GM12878 (cell line): ENCODE measurements at regions not wholly inside any gene's neighbourhood (a gene's known extent, or its start where the extent isn't known, plus 50 kb on each side); places are given as distances from the start of the nearest gene placed in this dataset.

Source experiments
- ATF3 ChIP-seq: IDR thresholded peaks from 2 replicates; pipeline ENCODE4 v1.6.1; 2011; ENCODE audit warnings: low read depth, mild to moderate bottlenecking, low read length, moderate library complexity, borderline replicate concordance; ENCODE audit errors: extremely low read depth
- CEBPB ChIP-seq, 2 experiments: fragments of 150-350 bp in 1 of 2; IDR thresholded peaks; 2 replicates each; pipeline ENCODE4 v1.6.1; 2012 to 2014; ENCODE audit warnings: low read depth in 2 of 2, low read length in 2 of 2, borderline replicate concordance in 1 of 2, inconsistent platforms in 1 of 2
- CTCF ChIP-seq, 3 experiments: IDR thresholded peaks in 2 of 3; conservative IDR thresholded peaks in 1 of 3; 2 replicates each; pipeline ENCODE4 v1.5.1; 2011; ENCODE audit warnings: low read depth in 3 of 3, low read length in 3 of 3, mild to moderate bottlenecking in 3 of 3, control low read depth in 2 of 3, moderate library complexity in 2 of 3, inconsistent platforms in 1 of 3, mixed read lengths in 1 of 3; ENCODE audit not compliant: control insufficient read depth in 2 of 3, insufficient read depth in 1 of 3; ENCODE audit errors: extremely low read depth in 1 of 3
- EZH2 ChIP-seq: IDR thresholded peaks from 2 replicates; pipeline ENCODE4 v1.6.1; 2012; ENCODE audit warnings: low read depth, mild to moderate bottlenecking, control low read depth, inconsistent platforms, low read length, borderline replicate concordance; ENCODE audit not compliant: control insufficient read depth
- NR2C1 ChIP-seq: fragments of 450-650 bp; IDR thresholded peaks from 2 replicates; pipeline ENCODE4 v1.6.1; 2017; ENCODE audit warnings: antibody characterized with exemption, mild to moderate bottlenecking, moderate library complexity
- POLR2AphosphoS5 ChIP-seq: IDR thresholded peaks from 2 replicates; pipeline ENCODE4 v1.6.1; 2011; ENCODE audit warnings: mild to moderate bottlenecking, low read length, inconsistent platforms
- RAD21 ChIP-seq: IDR thresholded peaks from 2 replicates; pipeline ENCODE4 v1.6.1; 2011; ENCODE audit warnings: mild to moderate bottlenecking, low read depth, low read length, moderate library complexity; ENCODE audit not compliant: insufficient read depth
- RCOR1 ChIP-seq: conservative IDR thresholded peaks from 2 replicates; pipeline ENCODE4 v1.6.1; 2012; ENCODE audit warnings: low read depth, low read length, improper control_type of control experiment
- SREBF1 ChIP-seq: IDR thresholded peaks from 2 replicates; pipeline ENCODE4 v1.6.1; 2012; ENCODE audit warnings: mild to moderate bottlenecking, low read length
- ZNF274 ChIP-seq: IDR thresholded peaks from one replicate; pipeline ENCODE4 v1.8.0; 2011; ENCODE audit not compliant: insufficient read length, insufficient read depth

GRCh38 chr14:40920380-40920779, 686.3 kb upstream of the LRFN5 start:
- TF ChIP-seq EZH2 = no peak
- TF ChIP-seq RAD21 = no peak
- TF ChIP-seq ATF3 = no peak
- no peak for TF ChIP-seq NR2C1
- TF ChIP-seq ZNF274 = no peak
- no peak for TF ChIP-seq RCOR1
- TF ChIP-seq CEBPB (IDR thresholded peaks at IDR 0.05; ENCODE audit: borderline replicate concordance in 1 of 2, low read depth in 2 of 2, low read length in 2 of 2) = no peak
- no peak for TF ChIP-seq POLR2AphosphoS5
- TF ChIP-seq CTCF (IDR thresholded peaks at IDR 0.05 in 2 of 3, conservative IDR thresholded peaks at IDR 0.05 in 1 of 3; ENCODE audit: control insufficient read depth in 2 of 3, extremely low read depth in 1 of 3, insufficient read depth in 1 of 3, low read depth in 3 of 3, low read length in 3 of 3) = no peak
- TF ChIP-seq SREBF1 = no peak
